GM12878 (cell line): ENCODE measurements at regions not wholly inside any gene's neighbourhood (a gene's known extent, or its start where the extent isn't known, plus 50 kb on each side); places are given as distances from the start of the nearest gene placed in this dataset.

Source experiments
- ATAC-seq: fragments of 200-7000 bp; cut with Tn5 transposase; 3 replicates; pipeline ENCODE4 v1.9.1; 2020; ENCODE audit warnings: mild to moderate bottlenecking, moderate library complexity
- BruUV-seq: library from RNA; stranded (reverse); fragments of 400-500 nt; replicated peaks from 2 replicates; lab custom pipeline; 2021; lab: Mats Ljungman, UMichigan
- CTCF ChIA-PET: fragments of 300-600 bp; sonication (Branson Sonifier 250); formaldehyde crosslinking; extraction: SDS; loops from one replicate; lab custom pipeline; 2021; ENCODE audit warnings: inconsistent platforms; lab: Yijun Ruan, JAX
- POLR2A ChIA-PET: fragments of 350-600 bp; formaldehyde crosslinking; extraction: SDS; loops from one replicate; lab custom pipeline; 2021; ENCODE audit warnings: inconsistent platforms; lab: Charles Lee
- RAD21 ChIA-PET: fragments of 300-600 bp; sonication (Branson Sonifier 250); formaldehyde crosslinking; loops from one replicate; lab custom pipeline; 2023; ENCODE audit warnings: antibody characterized with exemption; ENCODE audit not compliant: unreplicated experiment; lab: Charles Lee
- SMC1A ChIA-PET: fragments of 300-600 bp; sonication (Branson Sonifier 250); formaldehyde crosslinking; loops from one replicate; lab custom pipeline; 2023; ENCODE audit not compliant: unreplicated experiment, uncharacterized antibody; lab: Charles Lee
- DNase-seq: peaks from one replicate; pipeline ENCODE4 v3.0.0-alpha.2; 2011; ENCODE audit warnings: low read depth, low spot score
- FAIRE-seq: peaks from 3 replicates; lab custom pipeline; 2011; peaks lifted over from hg19 to GRCh38; lab: Jason Lieb, UNC
- H2AFZ ChIP-seq: 2 replicates; pipeline ENCODE4 v1.6.0; 2011; ENCODE audit warnings: low read depth, low read length, control low read depth; ENCODE audit not compliant: control insufficient read depth
- H3K27ac ChIP-seq: 2 replicates; pipeline ENCODE4 v1.5.1; 2011; ENCODE audit warnings: control low read depth; ENCODE audit not compliant: control insufficient read depth, insufficient read depth
- H3K27me3 ChIP-seq, 2 experiments: replicated peaks in 1 of 2; 2 replicates each; pipeline versions ENCODE4 v1.6.0 to v1.6.1; 2011; ENCODE audit warnings: low read length in 1 of 2; ENCODE audit not compliant: control insufficient read depth in 2 of 2, insufficient read depth in 2 of 2
- H3K36me3 ChIP-seq, 2 experiments: 2 replicates each; pipeline ENCODE4 v1.5.1; 2011; ENCODE audit warnings: low read length in 1 of 2; ENCODE audit not compliant: control insufficient read depth in 2 of 2, insufficient read depth in 2 of 2
- H3K4me1 ChIP-seq: 2 replicates; pipeline ENCODE4 v1.6.1; 2011; ENCODE audit warnings: mild to moderate bottlenecking, low read length, moderate library complexity, mixed read lengths; ENCODE audit not compliant: control insufficient read depth, insufficient read depth
- H3K4me2 ChIP-seq: 2 replicates; pipeline ENCODE4 v1.6.0; 2011; ENCODE audit warnings: control low read depth; ENCODE audit not compliant: control insufficient read depth, insufficient read depth
- H3K4me3 ChIP-seq: fragments of 200-600 bp; sonication (generic); 2 replicates; pipeline ENCODE4 v1.5.1; 2016
- H3K79me2 ChIP-seq: 2 replicates; pipeline ENCODE4 v1.6.0; 2011; ENCODE audit warnings: low read length; ENCODE audit not compliant: control insufficient read depth, insufficient read depth
- H3K9ac ChIP-seq: 2 replicates; pipeline ENCODE4 v1.8.0; 2011; ENCODE audit warnings: low read length, control low read depth, mixed read lengths; ENCODE audit not compliant: control insufficient read depth, insufficient read depth
- H3K9me3 ChIP-seq: replicated peaks from 3 replicates; pipeline ENCODE4 v1.5.1; 2011; ENCODE audit warnings: mild to moderate bottlenecking, low read length; ENCODE audit not compliant: control insufficient read depth, insufficient read depth
- H4K20me1 ChIP-seq: 2 replicates; pipeline ENCODE4 v1.6.0; 2011; ENCODE audit not compliant: control insufficient read depth, insufficient read depth
- ATF3 ChIP-seq: IDR thresholded peaks from 2 replicates; pipeline ENCODE4 v1.6.1; 2011; ENCODE audit warnings: low read depth, mild to moderate bottlenecking, low read length, moderate library complexity, borderline replicate concordance; ENCODE audit errors: extremely low read depth
- CBX5 ChIP-seq: sonication (generic); IDR thresholded peaks from 2 replicates; pipeline ENCODE4 v1.6.1; 2016; ENCODE audit warnings: low read depth, moderate library complexity, mild to moderate bottlenecking, inconsistent platforms
- CHD1 ChIP-seq: IDR thresholded peaks from 2 replicates; pipeline ENCODE4 v1.6.1; 2012; ENCODE audit warnings: low read depth, low read length, improper control_type of control experiment
- MAX ChIP-seq: IDR thresholded peaks from 2 replicates; pipeline ENCODE4 v1.6.1; 2012; ENCODE audit warnings: low read depth, low read length, improper control_type of control experiment
- PML ChIP-seq: IDR thresholded peaks from 2 replicates; pipeline ENCODE4 v1.6.1; 2012; ENCODE audit warnings: low read length, inconsistent platforms
- WGBS: methylation state at CpG from one replicate; pipeline ENCODE4 v1.1.6; 2016; ENCODE audit warnings: low lambda C conversion rate; ENCODE audit not compliant: insufficient replicate concordance, insufficient coverage; ENCODE audit errors: missing lambda C conversion rate; 5-methylcytosine and 5-hydroxymethylcytosine counted together
- in situ Hi-C: fragments of 300-500 bp; cut with MboI; formaldehyde crosslinking; loops from 9 replicates; pipeline ENCODE4 v1.14.3; 2018; ENCODE audit warnings: mixed read lengths
- intact Hi-C: fragments of 100-400 bp; cut with micrococcal nuclease; formaldehyde crosslinking; loops from one replicate; pipeline ENCODE4 v1.14.2; 2022; ENCODE audit not compliant: unreplicated experiment
- TF ChIP-seq, protein P1 (sequence below): fragments of 450-650 bp; formaldehyde crosslinking; IDR thresholded peaks from 2 replicates; pipeline ENCODE4 v1.5.0; 2022; ENCODE audit warnings: mild to moderate bottlenecking, missing genetic modification characterization

DNA sequence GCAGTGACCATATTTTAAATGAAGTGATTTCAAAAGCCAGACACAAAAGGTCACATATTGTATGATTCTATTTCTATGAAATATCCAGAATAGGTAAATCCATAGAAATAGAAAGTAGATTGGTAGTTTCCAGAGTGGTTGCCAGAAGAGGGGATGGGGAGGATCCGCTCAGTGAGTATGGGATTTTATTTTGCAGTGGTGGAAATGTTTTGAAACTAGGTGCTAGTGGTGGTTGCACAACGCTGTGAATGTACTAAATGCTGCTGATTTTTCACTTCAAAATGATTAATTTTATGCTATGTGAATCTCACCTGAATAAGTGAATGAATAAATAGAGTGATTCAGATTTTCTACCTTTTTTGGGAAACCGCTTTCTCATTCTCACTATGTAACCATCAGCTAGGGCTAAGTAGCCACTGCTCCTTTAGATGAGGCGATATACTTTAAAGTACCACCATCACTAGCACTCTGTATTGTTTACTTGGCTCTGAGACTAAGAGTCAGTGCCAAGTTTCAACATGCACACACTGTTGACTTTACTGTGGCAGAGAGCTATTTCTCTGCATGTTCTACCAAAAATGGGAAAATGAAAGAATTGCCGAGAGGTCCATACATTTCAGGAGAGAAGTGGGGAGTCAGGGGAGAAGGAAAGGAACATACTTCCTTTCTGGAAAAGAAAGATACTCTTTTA, 90.7 kb upstream of the GOLIM4 start:
- ChIA-PET SMC1A (no interaction called here), POLR2A (no interaction called here)

More for the DNA sequence above, 90.7 kb upstream of the GOLIM4 start:
- Histone ChIP-seq H3K4me2 (no peak overlapping the region), H3K4me1 (no peaks in the 10 kb centered on the region), H2AFZ (no peak overlapping the region), H3K36me3 (no peaks in the 10 kb centered on the region), H3K27me3 (no peaks in the 10 kb centered on the region; a peak in 1 of 4 replicates), H3K9me3 (no peaks in the 10 kb centered on the region), H4K20me1 (no peaks in the 10 kb centered on the region), H3K27ac (no peak overlapping the region), H3K9ac (no peak overlapping the region), H3K4me3 (no peak overlapping the region), H3K79me2 (no peaks in the 10 kb centered on the region)
- no peak for DNase-seq
- no peak for ATAC-seq
- RAD21 ChIA-PET = no interaction called here
- in situ Hi-C loops (no loop called here), intact Hi-C loops (no loop called here)
- CTCF ChIA-PET = no interaction called here
- FAIRE-seq = no peak
- BruUV-seq = no TSS peak
- WGBS = 48% methylated on average over 5 of the region's 5 CpGs
- TF ChIP-seq CHD1 = no peak
- TF ChIP-seq MAX = no peak
- TF ChIP-seq, protein P1, sequence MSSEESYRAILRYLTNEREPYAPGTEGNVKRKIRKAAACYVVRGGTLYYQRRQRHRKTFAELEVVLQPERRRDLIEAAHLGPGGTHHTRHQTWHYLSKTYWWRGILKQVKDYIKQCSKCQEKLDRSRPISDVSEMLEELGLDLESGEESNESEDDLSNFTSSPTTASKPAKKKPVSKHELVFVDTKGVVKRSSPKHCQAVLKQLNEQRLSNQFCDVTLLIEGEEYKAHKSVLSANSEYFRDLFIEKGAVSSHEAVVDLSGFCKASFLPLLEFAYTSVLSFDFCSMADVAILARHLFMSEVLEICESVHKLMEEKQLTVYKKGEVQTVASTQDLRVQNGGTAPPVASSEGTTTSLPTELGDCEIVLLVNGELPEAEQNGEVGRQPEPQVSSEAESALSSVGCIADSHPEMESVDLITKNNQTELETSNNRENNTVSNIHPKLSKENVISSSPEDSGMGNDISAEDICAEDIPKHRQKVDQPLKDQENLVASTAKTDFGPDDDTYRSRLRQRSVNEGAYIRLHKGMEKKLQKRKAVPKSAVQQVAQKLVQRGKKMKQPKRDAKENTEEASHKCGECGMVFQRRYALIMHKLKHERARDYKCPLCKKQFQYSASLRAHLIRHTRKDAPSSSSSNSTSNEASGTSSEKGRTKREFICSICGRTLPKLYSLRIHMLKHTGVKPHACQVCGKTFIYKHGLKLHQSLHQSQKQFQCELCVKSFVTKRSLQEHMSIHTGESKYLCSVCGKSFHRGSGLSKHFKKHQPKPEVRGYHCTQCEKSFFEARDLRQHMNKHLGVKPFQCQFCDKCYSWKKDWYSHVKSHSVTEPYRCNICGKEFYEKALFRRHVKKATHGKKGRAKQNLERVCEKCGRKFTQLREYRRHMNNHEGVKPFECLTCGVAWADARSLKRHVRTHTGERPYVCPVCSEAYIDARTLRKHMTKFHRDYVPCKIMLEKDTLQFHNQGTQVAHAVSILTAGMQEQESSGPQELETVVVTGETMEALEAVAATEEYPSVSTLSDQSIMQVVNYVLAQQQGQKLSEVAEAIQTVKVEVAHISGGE = no peak
- no peak for TF ChIP-seq ATF3
- no peak for TF ChIP-seq CBX5
- no peak for TF ChIP-seq PML
